Body of pancreas (tissue), 4 donors: ENCODE measurements at regions not wholly inside any gene's neighbourhood (a gene's known extent, or its start where the extent isn't known, plus 50 kb on each side); places are given as distances from the start of the nearest gene placed in this dataset.
A peak's percentile ranks its signal among the peaks of the same experiment; 100 is the strongest.

ENCODE experiments used
- ATAC-seq: fragments of 150-250 bp; one replicate; pipeline ENCODE4 v1.9.1; 2016
- DNase-seq, 4 donors: peaks; one replicate each; pipeline ENCODE4 v3.0.0-alpha.2; 2019
- H3K27ac ChIP-seq, 4 donors: fragments of 200-600 bp; sonication (generic); 1 replicate in 3 of 4; 2 replicates in 1 of 4; pipeline versions ENCODE4 v1.5.1 to v1.6.1; 2016 to 2019; ENCODE audit warnings: mild to moderate bottlenecking in 1 of 4, mixed read lengths in 1 of 4, moderate library complexity in 1 of 4
- H3K27me3 ChIP-seq, 2 donors: fragments of 200-600 bp; sonication (generic); one replicate each; pipeline ENCODE4 v1.6.0; 2016; ENCODE audit warnings: mild to moderate bottlenecking in 1 of 2
- H3K36me3 ChIP-seq, 2 donors: fragments of 200-600 bp; sonication (generic); replicated peaks in 1 of 2; 2 replicates each; pipeline ENCODE4 v1.5.1; 2016; ENCODE audit warnings: low read depth in 2 of 2; ENCODE audit not compliant: insufficient read depth in 1 of 2
- H3K4me1 ChIP-seq: fragments of 200-600 bp; sonication (generic); one replicate; pipeline ENCODE4 v1.6.0; 2016
- H3K4me3 ChIP-seq, 2 donors: fragments of 200-600 bp; sonication (generic); 1 replicate in 1 of 2; 2 replicates in 1 of 2; pipeline ENCODE4 v1.5.1; 2016 to 2019
- H3K9me3 ChIP-seq, 3 donors: fragments of 200-600 bp; sonication (generic); 1 replicate in 2 of 3; 2 replicates in 1 of 3; pipeline ENCODE4 v1.5.1; 2016
- CTCF ChIP-seq, 7 experiments: fragments of 450-650 bp in 4 of 7; fragments of 200-600 bp in 3 of 7; sonication (generic) in 3 of 7; IDR thresholded peaks; one replicate each; pipeline ENCODE4 v1.5.1; 2016 to 2019; ENCODE audit warnings: antibody characterized with exemption in 7 of 7
- POLR2A ChIP-seq, 3 donors: fragments of 450-650 bp; IDR thresholded peaks; one replicate each; pipeline ENCODE4 v1.6.1; 2016; ENCODE audit warnings: antibody characterized with exemption in 3 of 3, mild to moderate bottlenecking in 2 of 3
- WGBS, 2 donors: methylation state at CpG; one replicate each; pipeline ENCODE4 v1.1.5; 2017; 5-methylcytosine and 5-hydroxymethylcytosine counted together
- intact Hi-C: fragments of 100-400 bp; cut with DNase I; formaldehyde crosslinking; loops from one replicate; pipeline ENCODE4 v1.15.1; 2023

- Histone ChIP-seq H3K4me3 (no peak overlapping the region), H3K9me3 (no peaks in the 10 kb centered on the region), H3K27ac (no peak overlapping the region), H3K36me3 (no peaks in the 10 kb centered on the region), H3K4me1 (no peaks in the 10 kb centered on the region), H3K27me3 (no peaks in the 10 kb centered on the region)
- TF ChIP-seq CTCF (IDR thresholded peaks at IDR 0.05), result no peak
- no peak for TF ChIP-seq POLR2A (IDR thresholded peaks at IDR 0.05)
- intact Hi-C loops, result no loop called here
- 77 to 78% methylated on average over 3 of the region's 3 CpGs for WGBS, 2 donors
- DNase-seq, result no peak
- no peak for ATAC-seq
These were observed 671.7 kb upstream of the CITED2 start for GRCh38 chr6:140046016-140046632.

GRCh38 chr6:140045116-140045515, 670.7 kb upstream of the CITED2 start:
- no peak for TF ChIP-seq CTCF (IDR thresholded peaks at IDR 0.05)
- no peak for TF ChIP-seq POLR2A (IDR thresholded peaks at IDR 0.05)
- no peak overlapping the region for H3K27ac ChIP-seq
- no peaks in the 10 kb centered on the region for H3K4me1 ChIP-seq
- H3K9me3 ChIP-seq, result no peaks in the 10 kb centered on the region
- DNase-seq (no peak), ATAC-seq (no peak)
- H3K36me3 ChIP-seq, result no peaks in the 10 kb centered on the region
- 90 to 100% methylated on average over 1 of the region's 1 CpG for WGBS, 2 donors
- no peaks in the 10 kb centered on the region for H3K27me3 ChIP-seq
- intact Hi-C loops, result no loop called here
- no peak overlapping the region for H3K4me3 ChIP-seq

GRCh38 chr6:140044626-140045025, 670.2 kb upstream of the CITED2 start:
- intact Hi-C loops, result no loop called here
- H3K27ac ChIP-seq, result no peak overlapping the region
- no peak for DNase-seq
- no peaks in the 10 kb centered on the region for H3K27me3 ChIP-seq
- no peaks in the 10 kb centered on the region for H3K36me3 ChIP-seq
- H3K4me1 ChIP-seq, result no peaks in the 10 kb centered on the region
- no peaks in the 10 kb centered on the region for H3K9me3 ChIP-seq
- TF ChIP-seq POLR2A (IDR thresholded peaks at IDR 0.05), result no peak
- no peak for TF ChIP-seq CTCF (IDR thresholded peaks at IDR 0.05)
- no peak for ATAC-seq
- no peak overlapping the region for H3K4me3 ChIP-seq
- WGBS, 2 donors, result 56 to 73% methylated on average over 1 of the region's 1 CpG

GRCh38 chr6:140043762-140044378, 669.4 kb upstream of the CITED2 start:
- TF ChIP-seq CTCF (IDR thresholded peaks at IDR 0.05) (no peak), POLR2A (IDR thresholded peaks at IDR 0.05) (no peak)
- WGBS, 2 donors, result 83 to 95% methylated on average over 2 of the region's 2 CpGs
- Histone ChIP-seq H3K27me3 (no peaks in the 10 kb centered on the region), H3K4me3 (no peak overlapping the region), H3K9me3 (no peaks in the 10 kb centered on the region), H3K4me1 (no peaks in the 10 kb centered on the region), H3K36me3 (no peaks in the 10 kb centered on the region), H3K27ac (no peak overlapping the region)
- intact Hi-C loops, result no loop called here
- ATAC-seq (no peak), DNase-seq (no peak)

- Histone ChIP-seq H3K4me3 (no peak overlapping the region), H3K9me3 (no peaks in the 10 kb centered on the region), H3K36me3 (no peaks in the 10 kb centered on the region), H3K4me1 (no peaks in the 10 kb centered on the region), H3K27me3 (no peaks in the 10 kb centered on the region), H3K27ac (no peak overlapping the region)
- intact Hi-C loops, result no loop called here
- ATAC-seq, result peak; percentile 24
- TF ChIP-seq CTCF (IDR thresholded peaks at IDR 0.05) (no peak), POLR2A (IDR thresholded peaks at IDR 0.05) (no peak)
- DNase-seq, result no peak
- 77 to 83% methylated on average over 1 of the region's 1 CpG for WGBS, 2 donors
These were observed 668.9 kb upstream of the CITED2 start for GRCh38 chr6:140043357-140043756.
